GM23338 (cell line): ENCODE measurements at regions not wholly inside any gene's neighbourhood (a gene's known extent, or its start where the extent isn't known, plus 50 kb on each side); places are given as distances from the start of the nearest gene placed in this dataset.

Source experiments
- ATAC-seq: fragments of 200-7000 bp; cut with Tn5 transposase; 3 replicates; pipeline ENCODE4 v1.9.1; 2020
- DNase-seq: peaks from one replicate; pipeline ENCODE4 v3.0.0-alpha.2; 2015; ENCODE audit warnings: low spot score
- H2AFZ ChIP-seq: fragments of 200-600 bp; sonication (generic); 2 replicates; pipeline ENCODE4 v1.8.0; 2016; ENCODE audit warnings: antibody characterized with exemption, mild to moderate bottlenecking, moderate library complexity
- H3F3A ChIP-seq: fragments of 200-600 bp; sonication (generic); replicated peaks from 2 replicates; pipeline ENCODE4 v1.8.0; 2017; ENCODE audit warnings: antibody characterized with exemption, mixed run types, low read depth
- H3K27ac ChIP-seq: fragments of 200-600 bp; sonication (generic); 2 replicates; pipeline ENCODE4 v1.6.1; 2016; ENCODE audit warnings: low read depth
- H3K27me3 ChIP-seq: fragments of 200-600 bp; sonication (generic); 2 replicates; pipeline ENCODE4 v1.8.0; 2016; ENCODE audit warnings: mild to moderate bottlenecking, mixed run types, moderate library complexity; ENCODE audit not compliant: insufficient read depth
- H3K36me3 ChIP-seq: fragments of 200-600 bp; sonication (generic); 2 replicates; pipeline ENCODE4 v1.8.0; 2016; ENCODE audit warnings: mild to moderate bottlenecking; ENCODE audit not compliant: insufficient read depth
- H3K4me1 ChIP-seq: fragments of 200-600 bp; sonication (generic); 2 replicates; pipeline ENCODE4 v1.8.0; 2016; ENCODE audit warnings: mild to moderate bottlenecking, moderate library complexity; ENCODE audit not compliant: insufficient read depth
- H3K4me2 ChIP-seq: fragments of 200-600 bp; sonication (generic); 2 replicates; pipeline ENCODE4 v1.7.1; 2017; ENCODE audit warnings: mixed run types
- H3K4me3 ChIP-seq: fragments of 200-600 bp; sonication (generic); 2 replicates; pipeline ENCODE4 v1.6.1; 2016; ENCODE audit warnings: mixed run types
- H3K79me2 ChIP-seq: fragments of 200-600 bp; sonication (generic); replicated peaks from 2 replicates; pipeline ENCODE4 v1.8.0; 2017; ENCODE audit warnings: mild to moderate bottlenecking; ENCODE audit not compliant: insufficient read depth
- H3K9me2 ChIP-seq: fragments of 200-600 bp; sonication (generic); 2 replicates; pipeline ENCODE4 v1.8.0; 2017; ENCODE audit not compliant: insufficient read depth
- H4K20me1 ChIP-seq: fragments of 200-600 bp; sonication (generic); replicated peaks from 2 replicates; pipeline ENCODE4 v1.8.0; 2017; ENCODE audit warnings: mild to moderate bottlenecking; ENCODE audit not compliant: insufficient read depth
- H3K27ac Mint-ChIP-seq: 2 replicates; pipeline ENCODE4 v1.8.0; 2020; ENCODE audit warnings: inconsistent platforms, mild to moderate bottlenecking, moderate library complexity, mixed read lengths
- H3K27me3 Mint-ChIP-seq: 3 replicates; pipeline ENCODE4 v1.8.0; 2022; ENCODE audit warnings: low read depth, mild to moderate bottlenecking, moderate library complexity, mixed read lengths, inconsistent platforms; ENCODE audit not compliant: insufficient read depth, poor library complexity
- H3K36me3 Mint-ChIP-seq: 3 replicates; pipeline ENCODE4 v1.8.0; 2021; ENCODE audit warnings: low read depth, mild to moderate bottlenecking, inconsistent platforms, moderate library complexity, mixed read lengths
- H3K4me1 Mint-ChIP-seq: 3 replicates; pipeline ENCODE4 v1.8.0; 2020; ENCODE audit warnings: mild to moderate bottlenecking, inconsistent platforms, mixed read lengths
- H3K4me3 Mint-ChIP-seq: 3 replicates; pipeline ENCODE4 v1.8.0; 2021; ENCODE audit warnings: moderate library complexity, mild to moderate bottlenecking, inconsistent platforms, mixed read lengths
- H3K9me3 Mint-ChIP-seq: 3 replicates; pipeline ENCODE4 v1.8.0; 2020; ENCODE audit warnings: moderate library complexity, mild to moderate bottlenecking, inconsistent platforms, mixed read lengths
- CREB1 ChIP-seq: fragments of 250-450 bp; sonication (Bioruptor Pico); IDR thresholded peaks from 2 replicates; pipeline ENCODE4 v1.5.0; 2020; ENCODE audit warnings: low read depth, mild to moderate bottlenecking, moderate library complexity
- CTCF ChIP-seq, 2 experiments: fragments of 200-600 bp in 1 of 2; sonication (generic) in 1 of 2; conservative IDR thresholded peaks; 2 replicates each; pipeline versions ENCODE4 v1.5.1 to v1.6.1; 2016 to 2017; ENCODE audit warnings: antibody characterized with exemption in 2 of 2, low read depth in 2 of 2, mild to moderate bottlenecking in 2 of 2, moderate library complexity in 1 of 2
- ETS1 ChIP-seq: IDR thresholded peaks from 2 replicates; pipeline ENCODE4 v1.6.1; 2016; ENCODE audit warnings: antibody characterized with exemption
- EZH2 ChIP-seq: fragments of 200-600 bp; sonication (generic); IDR thresholded peaks from one replicate; pipeline ENCODE4 v1.8.0; 2017; ENCODE audit warnings: antibody characterized with exemption, mild to moderate bottlenecking, low read depth; ENCODE audit not compliant: unreplicated experiment
- EZH2phosphoT487 ChIP-seq: fragments of 200-600 bp; sonication (generic); IDR thresholded peaks from one replicate; pipeline ENCODE4 v1.8.1; 2018; ENCODE audit warnings: antibody characterized with exemption; ENCODE audit not compliant: unreplicated experiment
- JUNB ChIP-seq: IDR thresholded peaks from one replicate; pipeline ENCODE4 v1.6.1; 2016; ENCODE audit warnings: antibody characterized with exemption; ENCODE audit not compliant: unreplicated experiment
- NANOG ChIP-seq: IDR thresholded peaks from 2 replicates; pipeline ENCODE4 v1.6.1; 2016; ENCODE audit warnings: antibody characterized with exemption, borderline replicate concordance
- POLR2AphosphoS5 ChIP-seq: IDR thresholded peaks from 2 replicates; pipeline ENCODE4 v1.6.1; 2016; ENCODE audit warnings: antibody characterized with exemption, low read depth
- REST ChIP-seq: IDR thresholded peaks from one replicate; pipeline ENCODE4 v1.6.1; 2018; ENCODE audit warnings: antibody characterized with exemption; ENCODE audit not compliant: unreplicated experiment
- STAT1 ChIP-seq: IDR thresholded peaks from one replicate; pipeline ENCODE4 v1.6.1; 2016; ENCODE audit warnings: antibody characterized with exemption; ENCODE audit not compliant: unreplicated experiment
- ZNF114 ChIP-seq: fragments of 250-450 bp; sonication (Bioruptor Pico); IDR thresholded peaks from 2 replicates; pipeline ENCODE4 v1.5.0; 2020; ENCODE audit warnings: mild to moderate bottlenecking, moderate library complexity
- ZNF331 ChIP-seq: fragments of 250-450 bp; sonication (Bioruptor Pico); IDR thresholded peaks from 2 replicates; pipeline ENCODE4 v1.5.0; 2020; ENCODE audit warnings: low read depth, mild to moderate bottlenecking, moderate library complexity
- ZNF462 ChIP-seq: fragments of 250-450 bp; sonication (Bioruptor Pico); IDR thresholded peaks from 2 replicates; pipeline ENCODE4 v1.5.0; 2020; ENCODE audit warnings: mild to moderate bottlenecking, moderate library complexity

GRCh38 chr6:6395581-6396197 is 75.2 kb upstream of the F13A1 start:
- no peak overlapping the region for H3K27ac Mint-ChIP-seq
- Histone ChIP-seq H3K27me3 (no peaks in the 10 kb centered on the region), H3F3A (no peaks in the 10 kb centered on the region), H3K79me2 (no peaks in the 10 kb centered on the region), H2AFZ (no peak overlapping the region), H3K27ac (no peak overlapping the region), H4K20me1 (no peaks in the 10 kb centered on the region; the same call in 1 of the 2 replicates), H3K36me3 (no peaks in the 10 kb centered on the region), H3K4me3 (no peak overlapping the region), H3K9me2 (0 out of 2 replicates have a peak, but pooled peaks cover 11% of the 10 kb centered on the region), H3K4me1 (no peaks in the 10 kb centered on the region), H3K4me2 (no peak overlapping the region)
- no peaks in the 10 kb centered on the region for H3K36me3 Mint-ChIP-seq
- TF ChIP-seq EZH2phosphoT487, result no peak
- no peak for TF ChIP-seq STAT1
- no peak for TF ChIP-seq EZH2
- no peak for TF ChIP-seq ZNF462 (CRISPR knock-in tag)
- TF ChIP-seq ZNF114, result no peak
- TF ChIP-seq CREB1, result no peak
- no peak for TF ChIP-seq ZNF331
- no peak for TF ChIP-seq CTCF (conservative IDR thresholded peaks at IDR 0.05; ENCODE audit: low read depth in 2 of 2)
- no peak for TF ChIP-seq POLR2AphosphoS5
- TF ChIP-seq NANOG, result no peak
- no peak for TF ChIP-seq ETS1
- no peak for TF ChIP-seq REST
- no peak for TF ChIP-seq JUNB
- no peaks in the 10 kb centered on the region for H3K27me3 Mint-ChIP-seq
- ATAC-seq (no peak), DNase-seq (no peak)
- no peak overlapping the region for H3K4me3 Mint-ChIP-seq
- H3K4me1 Mint-ChIP-seq, result no peaks in the 10 kb centered on the region; the same call in 2 of the 3 replicates
- no peaks in the 10 kb centered on the region for H3K9me3 Mint-ChIP-seq
